ENCODE measurements at regions not wholly inside any gene's neighbourhood (a gene's known extent, or its start where the extent isn't known, plus 50 kb on each side); places are given as distances from the start of the nearest gene placed in this dataset.

DNA sequence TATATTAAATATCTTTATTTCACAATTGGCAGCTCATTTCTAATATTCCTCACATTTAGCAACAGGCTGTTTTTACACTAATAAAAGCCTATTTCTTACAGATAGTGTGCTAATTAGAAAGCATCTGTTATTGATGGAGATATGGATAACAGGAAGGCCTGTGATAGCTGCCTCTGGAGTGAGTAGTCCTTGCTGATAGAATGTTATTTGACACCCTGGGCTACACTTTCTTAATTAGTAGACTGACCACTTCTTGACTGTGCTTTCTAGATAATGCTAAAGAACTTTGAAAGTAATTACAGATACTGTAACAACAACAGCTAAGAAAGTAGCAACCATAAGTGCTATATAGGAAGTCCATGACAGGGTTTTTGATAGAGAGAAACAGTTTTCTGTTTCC, 554.3 kb downstream of the DIAPH3 start:
- no peak for DNase-seq (ENCODE audit: low read depth in 2 of 2)

All from activated CD8-positive, alpha-beta memory T cell treated with anti-CD3 and anti-CD28 coated beads for 4 hours (primary cell).